Sigmoid colon (tissue), 6 donors: ENCODE measurements at regions not wholly inside any gene's neighbourhood (a gene's known extent, or its start where the extent isn't known, plus 50 kb on each side); places are given as distances from the start of the nearest gene placed in this dataset.

Experiments used
- DNase-seq: peaks from one replicate; pipeline ENCODE4 v3.0.0-alpha.2; 2019
- H3K27ac ChIP-seq, 4 donors: fragments of 200-600 bp; sonication (generic); one replicate each; pipeline ENCODE4 v1.5.1; 2016 to 2019; ENCODE audit warnings: mild to moderate bottlenecking in 1 of 4
- H3K27me3 ChIP-seq, 3 donors: fragments of 200-600 bp; sonication (generic); one replicate each; pipeline ENCODE4 v1.5.1; 2019; ENCODE audit warnings: mild to moderate bottlenecking in 1 of 3
- H3K36me3 ChIP-seq, 4 donors: fragments of 200-600 bp; sonication (generic); one replicate each; pipeline ENCODE4 v1.5.1; 2016 to 2019
- H3K4me1 ChIP-seq, 4 donors: fragments of 200-600 bp; sonication (generic); one replicate each; pipeline ENCODE4 v1.5.1; 2017 to 2019
- H3K4me3 ChIP-seq, 4 donors: fragments of 200-600 bp; sonication (generic); one replicate each; pipeline ENCODE4 v1.5.1; 2017 to 2019; ENCODE audit warnings: mild to moderate bottlenecking in 2 of 4, moderate library complexity in 1 of 4
- H3K9me3 ChIP-seq, 4 donors: fragments of 200-600 bp in 3 of 4; sonication (generic) in 3 of 4; one replicate each; pipeline versions ENCODE4 v1.5.1 to v1.6.1; 2013 to 2019
- CTCF ChIP-seq, 4 experiments: fragments of 450-650 bp in 3 of 4; fragments of 200-600 bp in 1 of 4; IDR thresholded peaks; one replicate each; pipeline ENCODE4 v1.5.1; 2016 to 2019; ENCODE audit warnings: antibody characterized with exemption in 4 of 4, mild to moderate bottlenecking in 3 of 4, moderate library complexity in 2 of 4
- EP300 ChIP-seq, 4 donors: sonication (generic); formaldehyde crosslinking; IDR thresholded peaks; one replicate each; pipeline ENCODE4 v1.6.1; 2017; ENCODE audit warnings: antibody characterized with exemption in 4 of 4
- POLR2A ChIP-seq, 2 donors: fragments of 450-650 bp; IDR thresholded peaks; one replicate each; pipeline ENCODE4 v1.6.1; 2016; ENCODE audit warnings: antibody characterized with exemption in 2 of 2, mild to moderate bottlenecking in 2 of 2, moderate library complexity in 2 of 2
- POLR2AphosphoS5 ChIP-seq, 4 donors: sonication (generic); formaldehyde crosslinking; IDR thresholded peaks; one replicate each; pipeline ENCODE4 v1.6.1; 2017; ENCODE audit warnings: antibody characterized with exemption in 4 of 4
- WGBS, 2 donors: extraction: QIAGEN DNeasy Blood & Tissue Kit; methylation state at CpG; one replicate each; pipeline ENCODE4 v1.1.7; 2013; 5-methylcytosine and 5-hydroxymethylcytosine counted together
- intact Hi-C: fragments of 100-400 bp; cut with DNase I; formaldehyde crosslinking; loops from one replicate; pipeline ENCODE4 v1.15.1; 2023
- donor health status: healthy with polysubstance abuse.
- donor health status: healthy.

GRCh38 chr4:13984991-13985800 is 357.7 kb upstream of the BOD1L1 start:
- TF ChIP-seq EP300 (IDR thresholded peaks at IDR 0.05) (no peak), CTCF (IDR thresholded peaks at IDR 0.05) (no peak), POLR2AphosphoS5 (IDR thresholded peaks at IDR 0.05) (no peak), POLR2A (IDR thresholded peaks at IDR 0.05) (no peak)
- no peaks in the 10 kb centered on the region for H3K36me3 ChIP-seq
- no peak for DNase-seq
- intact Hi-C loops: no loop called here
- WGBS, 2 donors: 50 to 67% methylated on average over 3 of the region's 3 CpGs
- H3K4me3 ChIP-seq: no peak overlapping the region
- no peaks in the 10 kb centered on the region for H3K27me3 ChIP-seq
- H3K27ac ChIP-seq: peak overlapping the region in 2 of 4 donors; percentile 35 to 42
- no peaks in the 10 kb centered on the region for H3K9me3 ChIP-seq
- peaks cover 0 to 36% (median 28%) of the 10 kb centered on the region in 4 donors for H3K4me1 ChIP-seq

- Histone ChIP-seq H3K27me3 (no peaks in the 10 kb centered on the region), H3K9me3 (no peaks in the 10 kb centered on the region), H3K36me3 (no peaks in the 10 kb centered on the region), H3K4me3 (no peak overlapping the region), H3K27ac (peak overlapping the region in 2 of 4 donors; percentile 35 to 42), H3K4me1 (peaks cover 0 to 40% (median 32%) of the 10 kb centered on the region in 4 donors)
- intact Hi-C loops: no loop called here
- 77 to 88% methylated on average over 3 of the region's 3 CpGs for WGBS, 2 donors
- DNase-seq: no peak
- TF ChIP-seq POLR2A (IDR thresholded peaks at IDR 0.05): no peak
- TF ChIP-seq EP300 (IDR thresholded peaks at IDR 0.05): no peak
- peak in 3 of 4 donors; percentile 30 to 75 (median 64) for TF ChIP-seq POLR2AphosphoS5 (IDR thresholded peaks at IDR 0.05)
These were observed 358.3 kb upstream of the BOD1L1 start for GRCh38 chr4:13985837-13986236.

GRCh38 chr4:13986548-13986947 is 359.0 kb upstream of the BOD1L1 start:
- no peak for TF ChIP-seq POLR2AphosphoS5 (IDR thresholded peaks at IDR 0.05)
- TF ChIP-seq POLR2A (IDR thresholded peaks at IDR 0.05): no peak
- no peak for TF ChIP-seq CTCF (IDR thresholded peaks at IDR 0.05)
- TF ChIP-seq EP300 (IDR thresholded peaks at IDR 0.05): no peak
- no peak overlapping the region for H3K4me3 ChIP-seq
- peaks cover 0 to 47% (median 39%) of the 10 kb centered on the region in 4 donors for H3K4me1 ChIP-seq
- H3K36me3 ChIP-seq: no peaks in the 10 kb centered on the region
- intact Hi-C loops: no loop called here
- no peaks in the 10 kb centered on the region for H3K27me3 ChIP-seq
- no peak for DNase-seq
- 78 to 82% methylated on average over 4 of the region's 4 CpGs for WGBS, 2 donors
- peak overlapping the region in 2 of 4 donors; percentile 35 to 42 for H3K27ac ChIP-seq
- H3K9me3 ChIP-seq: no peaks in the 10 kb centered on the region

- no peaks in the 10 kb centered on the region for H3K9me3 ChIP-seq
- no peak overlapping the region for H3K4me3 ChIP-seq
- WGBS, 2 donors: 87 to 91% methylated on average over 11 of the region's 11 CpGs
- peak in 3 of 4 donors; percentile 14 to 42 (median 23) for TF ChIP-seq POLR2AphosphoS5 (IDR thresholded peaks at IDR 0.05)
- no peak for TF ChIP-seq EP300 (IDR thresholded peaks at IDR 0.05)
- intact Hi-C loops: no loop called here
- peak; percentile 73 for DNase-seq
- H3K4me1 ChIP-seq: peaks cover 0 to 52% (median 43%) of the 10 kb centered on the region in 4 donors
- peak overlapping the region; percentile 42 to 65 (median 53) for H3K27ac ChIP-seq
- no peaks in the 10 kb centered on the region for H3K27me3 ChIP-seq
- H3K36me3 ChIP-seq: no peaks in the 10 kb centered on the region
These were observed 361.1 kb upstream of the BOD1L1 start for GRCh38 chr4:13988353-13989305.

- H3K27me3 ChIP-seq: no peaks in the 10 kb centered on the region
- WGBS, 2 donors: 86 to 89% methylated on average over 6 of the region's 6 CpGs
- no peaks in the 10 kb centered on the region for H3K36me3 ChIP-seq
- H3K27ac ChIP-seq: peak overlapping the region in 3 of 4 donors; percentile 42 to 65 (median 62)
- intact Hi-C loops: no loop called here
- TF ChIP-seq EP300 (IDR thresholded peaks at IDR 0.05) (no peak), POLR2AphosphoS5 (IDR thresholded peaks at IDR 0.05) (no peak), CTCF (IDR thresholded peaks at IDR 0.05) (no peak), POLR2A (IDR thresholded peaks at IDR 0.05) (no peak)
- DNase-seq: no peak
- H3K4me3 ChIP-seq: no peak overlapping the region
- H3K4me1 ChIP-seq: peaks cover 0 to 52% (median 43%) of the 10 kb centered on the region in 4 donors
- no peaks in the 10 kb centered on the region for H3K9me3 ChIP-seq
These were observed 362.0 kb upstream of the BOD1L1 start for GRCh38 chr4:13989501-13989900.
